GM23338 (cell line): ENCODE measurements at regions not wholly inside any gene's neighbourhood (a gene's known extent, or its start where the extent isn't known, plus 50 kb on each side); places are given as distances from the start of the nearest gene placed in this dataset.

Experiments
- ATAC-seq: fragments of 200-7000 bp; cut with Tn5 transposase; 3 replicates; pipeline ENCODE4 v1.9.1; 2020
- DNase-seq: peaks from one replicate; pipeline ENCODE4 v3.0.0-alpha.2; 2015; ENCODE audit warnings: low spot score
- H2AFZ ChIP-seq: fragments of 200-600 bp; sonication (generic); 2 replicates; pipeline ENCODE4 v1.8.0; 2016; ENCODE audit warnings: antibody characterized with exemption, mild to moderate bottlenecking, moderate library complexity
- H3F3A ChIP-seq: fragments of 200-600 bp; sonication (generic); replicated peaks from 2 replicates; pipeline ENCODE4 v1.8.0; 2017; ENCODE audit warnings: antibody characterized with exemption, mixed run types, low read depth
- H3K27ac ChIP-seq: fragments of 200-600 bp; sonication (generic); 2 replicates; pipeline ENCODE4 v1.6.1; 2016; ENCODE audit warnings: low read depth
- H3K27me3 ChIP-seq: fragments of 200-600 bp; sonication (generic); 2 replicates; pipeline ENCODE4 v1.8.0; 2016; ENCODE audit warnings: mild to moderate bottlenecking, mixed run types, moderate library complexity; ENCODE audit not compliant: insufficient read depth
- H3K36me3 ChIP-seq: fragments of 200-600 bp; sonication (generic); 2 replicates; pipeline ENCODE4 v1.8.0; 2016; ENCODE audit warnings: mild to moderate bottlenecking; ENCODE audit not compliant: insufficient read depth
- H3K4me1 ChIP-seq: fragments of 200-600 bp; sonication (generic); 2 replicates; pipeline ENCODE4 v1.8.0; 2016; ENCODE audit warnings: mild to moderate bottlenecking, moderate library complexity; ENCODE audit not compliant: insufficient read depth
- H3K4me2 ChIP-seq: fragments of 200-600 bp; sonication (generic); 2 replicates; pipeline ENCODE4 v1.7.1; 2017; ENCODE audit warnings: mixed run types
- H3K4me3 ChIP-seq: fragments of 200-600 bp; sonication (generic); 2 replicates; pipeline ENCODE4 v1.6.1; 2016; ENCODE audit warnings: mixed run types
- H3K79me2 ChIP-seq: fragments of 200-600 bp; sonication (generic); replicated peaks from 2 replicates; pipeline ENCODE4 v1.8.0; 2017; ENCODE audit warnings: mild to moderate bottlenecking; ENCODE audit not compliant: insufficient read depth
- H3K9me2 ChIP-seq: fragments of 200-600 bp; sonication (generic); 2 replicates; pipeline ENCODE4 v1.8.0; 2017; ENCODE audit not compliant: insufficient read depth
- H4K20me1 ChIP-seq: fragments of 200-600 bp; sonication (generic); replicated peaks from 2 replicates; pipeline ENCODE4 v1.8.0; 2017; ENCODE audit warnings: mild to moderate bottlenecking; ENCODE audit not compliant: insufficient read depth
- H3K27ac Mint-ChIP-seq: 2 replicates; pipeline ENCODE4 v1.8.0; 2020; ENCODE audit warnings: inconsistent platforms, mild to moderate bottlenecking, moderate library complexity, mixed read lengths
- H3K27me3 Mint-ChIP-seq: 3 replicates; pipeline ENCODE4 v1.8.0; 2022; ENCODE audit warnings: low read depth, mild to moderate bottlenecking, moderate library complexity, mixed read lengths, inconsistent platforms; ENCODE audit not compliant: insufficient read depth, poor library complexity
- H3K36me3 Mint-ChIP-seq: 3 replicates; pipeline ENCODE4 v1.8.0; 2021; ENCODE audit warnings: low read depth, mild to moderate bottlenecking, inconsistent platforms, moderate library complexity, mixed read lengths
- H3K4me1 Mint-ChIP-seq: 3 replicates; pipeline ENCODE4 v1.8.0; 2020; ENCODE audit warnings: mild to moderate bottlenecking, inconsistent platforms, mixed read lengths
- H3K4me3 Mint-ChIP-seq: 3 replicates; pipeline ENCODE4 v1.8.0; 2021; ENCODE audit warnings: moderate library complexity, mild to moderate bottlenecking, inconsistent platforms, mixed read lengths
- H3K9me3 Mint-ChIP-seq: 3 replicates; pipeline ENCODE4 v1.8.0; 2020; ENCODE audit warnings: moderate library complexity, mild to moderate bottlenecking, inconsistent platforms, mixed read lengths
- CREB1 ChIP-seq: fragments of 250-450 bp; sonication (Bioruptor Pico); IDR thresholded peaks from 2 replicates; pipeline ENCODE4 v1.5.0; 2020; ENCODE audit warnings: low read depth, mild to moderate bottlenecking, moderate library complexity
- EZH2 ChIP-seq: fragments of 200-600 bp; sonication (generic); IDR thresholded peaks from one replicate; pipeline ENCODE4 v1.8.0; 2017; ENCODE audit warnings: antibody characterized with exemption, mild to moderate bottlenecking, low read depth; ENCODE audit not compliant: unreplicated experiment
- NANOG ChIP-seq: IDR thresholded peaks from 2 replicates; pipeline ENCODE4 v1.6.1; 2016; ENCODE audit warnings: antibody characterized with exemption, borderline replicate concordance
- POLR2AphosphoS5 ChIP-seq: IDR thresholded peaks from 2 replicates; pipeline ENCODE4 v1.6.1; 2016; ENCODE audit warnings: antibody characterized with exemption, low read depth
- STAT1 ChIP-seq: IDR thresholded peaks from one replicate; pipeline ENCODE4 v1.6.1; 2016; ENCODE audit warnings: antibody characterized with exemption; ENCODE audit not compliant: unreplicated experiment
- ZNF114 ChIP-seq: fragments of 250-450 bp; sonication (Bioruptor Pico); IDR thresholded peaks from 2 replicates; pipeline ENCODE4 v1.5.0; 2020; ENCODE audit warnings: mild to moderate bottlenecking, moderate library complexity
- ZNF331 ChIP-seq: fragments of 250-450 bp; sonication (Bioruptor Pico); IDR thresholded peaks from 2 replicates; pipeline ENCODE4 v1.5.0; 2020; ENCODE audit warnings: low read depth, mild to moderate bottlenecking, moderate library complexity
- TF ChIP-seq, protein P1 (sequence below): IDR thresholded peaks from one replicate; pipeline ENCODE4 v1.6.1; 2018; ENCODE audit warnings: antibody characterized with exemption; ENCODE audit not compliant: unreplicated experiment
- TF ChIP-seq, protein P2 (sequence below), 2 experiments: fragments of 200-600 bp in 1 of 2; sonication (generic) in 1 of 2; conservative IDR thresholded peaks; 2 replicates each; pipeline versions ENCODE4 v1.5.1 to v1.6.1; 2016 to 2017; ENCODE audit warnings: antibody characterized with exemption in 2 of 2, low read depth in 2 of 2, mild to moderate bottlenecking in 2 of 2, moderate library complexity in 1 of 2
- TF ChIP-seq, protein P3 (sequence below): fragments of 250-450 bp; sonication (Bioruptor Pico); IDR thresholded peaks from 2 replicates; pipeline ENCODE4 v1.5.0; 2020; ENCODE audit warnings: mild to moderate bottlenecking, moderate library complexity

DNA sequence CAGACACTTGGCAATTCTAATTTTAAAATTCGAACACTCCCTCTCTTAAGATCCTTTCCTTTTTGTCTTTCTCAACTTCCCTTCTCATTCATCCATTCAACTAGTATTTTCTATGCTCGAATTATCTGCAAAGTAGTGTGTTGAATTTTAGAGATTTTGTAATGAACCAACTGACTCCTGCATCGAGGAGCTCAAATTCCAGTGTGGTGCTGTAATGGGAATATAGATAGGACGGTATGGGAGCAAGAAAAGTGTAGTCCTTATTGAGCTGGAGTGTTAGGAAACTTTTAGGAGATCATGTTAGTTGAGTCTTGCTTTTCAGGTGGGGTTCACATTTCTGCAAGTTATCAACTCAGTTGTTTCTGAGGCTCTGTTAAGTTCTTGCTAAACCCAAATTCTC lies 897.5 kb downstream of the TTLL7 start:
- TF ChIP-seq, protein P1, sequence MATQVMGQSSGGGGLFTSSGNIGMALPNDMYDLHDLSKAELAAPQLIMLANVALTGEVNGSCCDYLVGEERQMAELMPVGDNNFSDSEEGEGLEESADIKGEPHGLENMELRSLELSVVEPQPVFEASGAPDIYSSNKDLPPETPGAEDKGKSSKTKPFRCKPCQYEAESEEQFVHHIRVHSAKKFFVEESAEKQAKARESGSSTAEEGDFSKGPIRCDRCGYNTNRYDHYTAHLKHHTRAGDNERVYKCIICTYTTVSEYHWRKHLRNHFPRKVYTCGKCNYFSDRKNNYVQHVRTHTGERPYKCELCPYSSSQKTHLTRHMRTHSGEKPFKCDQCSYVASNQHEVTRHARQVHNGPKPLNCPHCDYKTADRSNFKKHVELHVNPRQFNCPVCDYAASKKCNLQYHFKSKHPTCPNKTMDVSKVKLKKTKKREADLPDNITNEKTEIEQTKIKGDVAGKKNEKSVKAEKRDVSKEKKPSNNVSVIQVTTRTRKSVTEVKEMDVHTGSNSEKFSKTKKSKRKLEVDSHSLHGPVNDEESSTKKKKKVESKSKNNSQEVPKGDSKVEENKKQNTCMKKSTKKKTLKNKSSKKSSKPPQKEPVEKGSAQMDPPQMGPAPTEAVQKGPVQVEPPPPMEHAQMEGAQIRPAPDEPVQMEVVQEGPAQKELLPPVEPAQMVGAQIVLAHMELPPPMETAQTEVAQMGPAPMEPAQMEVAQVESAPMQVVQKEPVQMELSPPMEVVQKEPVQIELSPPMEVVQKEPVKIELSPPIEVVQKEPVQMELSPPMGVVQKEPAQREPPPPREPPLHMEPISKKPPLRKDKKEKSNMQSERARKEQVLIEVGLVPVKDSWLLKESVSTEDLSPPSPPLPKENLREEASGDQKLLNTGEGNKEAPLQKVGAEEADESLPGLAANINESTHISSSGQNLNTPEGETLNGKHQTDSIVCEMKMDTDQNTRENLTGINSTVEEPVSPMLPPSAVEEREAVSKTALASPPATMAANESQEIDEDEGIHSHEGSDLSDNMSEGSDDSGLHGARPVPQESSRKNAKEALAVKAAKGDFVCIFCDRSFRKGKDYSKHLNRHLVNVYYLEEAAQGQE: no peak
- TF ChIP-seq ZNF114 (CRISPR knock-in tag) (no peak), EZH2 (no peak), POLR2AphosphoS5 (no peak), CREB1 (CRISPR knock-in tag) (no peak), ZNF331 (CRISPR knock-in tag) (no peak), STAT1 (no peak), NANOG (no peak)
- TF ChIP-seq, protein P2, sequence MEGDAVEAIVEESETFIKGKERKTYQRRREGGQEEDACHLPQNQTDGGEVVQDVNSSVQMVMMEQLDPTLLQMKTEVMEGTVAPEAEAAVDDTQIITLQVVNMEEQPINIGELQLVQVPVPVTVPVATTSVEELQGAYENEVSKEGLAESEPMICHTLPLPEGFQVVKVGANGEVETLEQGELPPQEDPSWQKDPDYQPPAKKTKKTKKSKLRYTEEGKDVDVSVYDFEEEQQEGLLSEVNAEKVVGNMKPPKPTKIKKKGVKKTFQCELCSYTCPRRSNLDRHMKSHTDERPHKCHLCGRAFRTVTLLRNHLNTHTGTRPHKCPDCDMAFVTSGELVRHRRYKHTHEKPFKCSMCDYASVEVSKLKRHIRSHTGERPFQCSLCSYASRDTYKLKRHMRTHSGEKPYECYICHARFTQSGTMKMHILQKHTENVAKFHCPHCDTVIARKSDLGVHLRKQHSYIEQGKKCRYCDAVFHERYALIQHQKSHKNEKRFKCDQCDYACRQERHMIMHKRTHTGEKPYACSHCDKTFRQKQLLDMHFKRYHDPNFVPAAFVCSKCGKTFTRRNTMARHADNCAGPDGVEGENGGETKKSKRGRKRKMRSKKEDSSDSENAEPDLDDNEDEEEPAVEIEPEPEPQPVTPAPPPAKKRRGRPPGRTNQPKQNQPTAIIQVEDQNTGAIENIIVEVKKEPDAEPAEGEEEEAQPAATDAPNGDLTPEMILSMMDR (conservative IDR thresholded peaks at IDR 0.05; ENCODE audit: low read depth in 2 of 2): no peak
- TF ChIP-seq, protein P3, sequence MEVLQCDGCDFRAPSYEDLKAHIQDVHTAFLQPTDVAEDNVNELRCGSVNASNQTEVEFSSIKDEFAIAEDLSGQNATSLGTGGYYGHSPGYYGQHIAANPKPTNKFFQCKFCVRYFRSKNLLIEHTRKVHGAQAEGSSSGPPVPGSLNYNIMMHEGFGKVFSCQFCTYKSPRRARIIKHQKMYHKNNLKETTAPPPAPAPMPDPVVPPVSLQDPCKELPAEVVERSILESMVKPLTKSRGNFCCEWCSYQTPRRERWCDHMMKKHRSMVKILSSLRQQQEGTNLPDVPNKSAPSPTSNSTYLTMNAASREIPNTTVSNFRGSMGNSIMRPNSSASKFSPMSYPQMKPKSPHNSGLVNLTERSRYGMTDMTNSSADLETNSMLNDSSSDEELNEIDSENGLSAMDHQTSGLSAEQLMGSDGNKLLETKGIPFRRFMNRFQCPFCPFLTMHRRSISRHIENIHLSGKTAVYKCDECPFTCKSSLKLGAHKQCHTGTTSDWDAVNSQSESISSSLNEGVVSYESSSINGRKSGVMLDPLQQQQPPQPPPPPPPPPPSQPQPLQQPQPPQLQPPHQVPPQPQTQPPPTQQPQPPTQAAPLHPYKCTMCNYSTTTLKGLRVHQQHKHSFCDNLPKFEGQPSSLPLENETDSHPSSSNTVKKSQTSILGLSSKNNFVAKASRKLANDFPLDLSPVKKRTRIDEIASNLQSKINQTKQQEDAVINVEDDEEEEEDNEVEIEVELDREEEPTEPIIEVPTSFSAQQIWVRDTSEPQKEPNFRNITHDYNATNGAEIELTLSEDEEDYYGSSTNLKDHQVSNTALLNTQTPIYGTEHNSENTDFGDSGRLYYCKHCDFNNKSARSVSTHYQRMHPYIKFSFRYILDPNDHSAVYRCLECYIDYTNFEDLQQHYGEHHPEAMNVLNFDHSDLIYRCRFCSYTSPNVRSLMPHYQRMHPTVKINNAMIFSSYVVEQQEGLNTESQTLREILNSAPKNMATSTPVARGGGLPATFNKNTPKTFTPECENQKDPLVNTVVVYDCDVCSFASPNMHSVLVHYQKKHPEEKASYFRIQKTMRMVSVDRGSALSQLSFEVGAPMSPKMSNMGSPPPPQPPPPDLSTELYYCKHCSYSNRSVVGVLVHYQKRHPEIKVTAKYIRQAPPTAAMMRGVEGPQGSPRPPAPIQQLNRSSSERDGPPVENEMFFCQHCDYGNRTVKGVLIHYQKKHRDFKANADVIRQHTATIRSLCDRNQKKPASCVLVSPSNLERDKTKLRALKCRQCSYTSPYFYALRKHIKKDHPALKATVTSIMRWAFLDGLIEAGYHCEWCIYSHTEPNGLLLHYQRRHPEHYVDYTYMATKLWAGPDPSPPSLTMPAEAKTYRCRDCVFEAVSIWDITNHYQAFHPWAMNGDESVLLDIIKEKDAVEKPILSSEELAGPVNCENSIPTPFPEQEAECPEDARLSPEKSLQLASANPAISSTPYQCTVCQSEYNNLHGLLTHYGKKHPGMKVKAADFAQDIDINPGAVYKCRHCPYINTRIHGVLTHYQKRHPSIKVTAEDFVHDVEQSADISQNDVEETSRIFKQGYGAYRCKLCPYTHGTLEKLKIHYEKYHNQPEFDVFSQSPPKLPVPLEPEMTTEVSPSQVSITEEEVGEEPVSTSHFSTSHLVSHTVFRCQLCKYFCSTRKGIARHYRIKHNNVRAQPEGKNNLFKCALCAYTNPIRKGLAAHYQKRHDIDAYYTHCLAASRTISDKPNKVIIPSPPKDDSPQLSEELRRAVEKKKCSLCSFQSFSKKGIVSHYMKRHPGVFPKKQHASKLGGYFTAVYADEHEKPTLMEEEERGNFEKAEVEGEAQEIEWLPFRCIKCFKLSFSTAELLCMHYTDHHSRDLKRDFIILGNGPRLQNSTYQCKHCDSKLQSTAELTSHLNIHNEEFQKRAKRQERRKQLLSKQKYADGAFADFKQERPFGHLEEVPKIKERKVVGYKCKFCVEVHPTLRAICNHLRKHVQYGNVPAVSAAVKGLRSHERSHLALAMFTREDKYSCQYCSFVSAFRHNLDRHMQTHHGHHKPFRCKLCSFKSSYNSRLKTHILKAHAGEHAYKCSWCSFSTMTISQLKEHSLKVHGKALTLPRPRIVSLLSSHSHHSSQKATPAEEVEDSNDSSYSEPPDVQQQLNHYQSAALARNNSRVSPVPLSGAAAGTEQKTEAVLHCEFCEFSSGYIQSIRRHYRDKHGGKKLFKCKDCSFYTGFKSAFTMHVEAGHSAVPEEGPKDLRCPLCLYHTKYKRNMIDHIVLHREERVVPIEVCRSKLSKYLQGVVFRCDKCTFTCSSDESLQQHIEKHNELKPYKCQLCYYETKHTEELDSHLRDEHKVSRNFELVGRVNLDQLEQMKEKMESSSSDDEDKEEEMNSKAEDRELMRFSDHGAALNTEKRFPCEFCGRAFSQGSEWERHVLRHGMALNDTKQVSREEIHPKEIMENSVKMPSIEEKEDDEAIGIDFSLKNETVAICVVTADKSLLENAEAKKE: no peak

More for the DNA sequence above, 897.5 kb downstream of the TTLL7 start:
- Mint-ChIP-seq H3K36me3 (no peaks in the 10 kb centered on the region), H3K9me3 (no peaks in the 10 kb centered on the region), H3K4me3 (no peak overlapping the region), H3K4me1 (peaks cover 9% of the 10 kb centered on the region; the same call in 2 of the 3 replicates), H3K27me3 (no peaks in the 10 kb centered on the region), H3K27ac (no peak overlapping the region)
- Histone ChIP-seq H3F3A (no peaks in the 10 kb centered on the region), H3K36me3 (no peaks in the 10 kb centered on the region; the same call in 1 of the 2 replicates), H2AFZ (no peak overlapping the region), H3K4me1 (peaks cover 13% of the 10 kb centered on the region), H3K4me2 (no peak overlapping the region), H3K79me2 (no peaks in the 10 kb centered on the region), H3K4me3 (no peak overlapping the region), H3K27ac (no peak overlapping the region), H3K27me3 (no peaks in the 10 kb centered on the region), H3K9me2 (peaks cover 5% of the 10 kb centered on the region; the same call in 1 of the 2 replicates), H4K20me1 (no peaks in the 10 kb centered on the region)
- no peak for ATAC-seq
- DNase-seq: no peak
